Hepatocyte (in vitro differentiated cells): ENCODE measurements at regions not wholly inside any gene's neighbourhood (a gene's known extent, or its start where the extent isn't known, plus 50 kb on each side); places are given as distances from the start of the nearest gene placed in this dataset.

Experiments
- CTCF ChIP-seq: fragments of 200-600 bp; sonication (generic); IDR thresholded peaks from 2 replicates; pipeline ENCODE4 v1.5.1; 2016; ENCODE audit warnings: antibody characterized with exemption, mild to moderate bottlenecking; ENCODE audit not compliant: poor library complexity
- EZH2 ChIP-seq: fragments of 200-600 bp; sonication (generic); IDR thresholded peaks from 2 replicates; pipeline ENCODE4 v1.6.1; 2016; ENCODE audit warnings: antibody characterized with exemption, mild to moderate bottlenecking, borderline replicate concordance
- EZH2phosphoT487 ChIP-seq: fragments of 200-600 bp; sonication (generic); IDR thresholded peaks from one replicate; pipeline ENCODE4 v1.6.1; 2018; ENCODE audit warnings: antibody characterized with exemption, mild to moderate bottlenecking, low read depth, moderate library complexity; ENCODE audit not compliant: unreplicated experiment, severe bottlenecking

DNA sequence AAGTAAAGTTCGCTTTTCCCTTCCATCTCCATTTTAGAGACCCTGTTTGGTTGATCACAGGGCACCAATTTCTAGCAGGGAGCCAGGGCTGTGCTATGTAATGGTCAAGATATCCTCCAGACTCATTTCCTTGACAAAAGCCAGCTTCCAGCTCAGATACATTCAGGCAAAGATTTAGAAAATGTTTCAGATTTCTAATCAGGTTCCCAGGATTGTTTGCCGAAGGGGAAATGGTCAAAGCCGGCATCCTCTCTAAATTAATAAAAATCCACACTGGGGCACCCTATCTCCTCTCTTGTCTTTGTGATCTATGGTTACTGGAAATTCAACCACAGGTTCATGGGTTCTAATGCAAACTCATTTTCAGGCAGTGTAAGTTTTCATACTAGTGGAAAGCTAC lies 686.8 kb upstream of the KIF2B start:
- no peak for TF ChIP-seq EZH2
- no peak for TF ChIP-seq EZH2phosphoT487
- TF ChIP-seq CTCF, result no peak
